ENCODE measurements at regions not wholly inside any gene's neighbourhood (a gene's known extent, or its start where the extent isn't known, plus 50 kb on each side); places are given as distances from the start of the nearest gene placed in this dataset.

DNA sequence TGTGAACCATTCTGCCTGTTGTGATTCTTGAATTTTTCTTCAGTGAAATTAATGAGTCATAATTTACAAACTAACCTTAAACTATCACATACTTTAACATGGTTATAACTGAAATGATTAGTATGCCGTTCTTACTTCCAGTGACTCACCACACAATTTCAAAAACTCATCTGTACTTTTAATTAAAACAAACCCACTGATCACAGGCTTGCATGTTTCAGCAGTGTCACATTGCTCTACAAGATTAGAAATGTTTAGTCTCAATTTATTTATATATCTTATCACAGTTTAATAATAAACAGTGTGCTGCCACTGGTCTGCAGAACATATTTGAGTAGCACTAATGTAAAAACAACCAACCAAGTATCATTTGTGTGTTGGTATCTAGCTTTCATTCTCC, 2227.9 kb upstream of the PCDH20 start:
- no peak for DNase-seq (ENCODE audit: low spot score)
- in situ Hi-C loops (cut with MboI; ENCODE audit: low pct_unique_long_range_greater_than_20kb, low sequenced_read_pairs, unreplicated experiment) = no loop called here
- TF ChIP-seq, protein P1, sequence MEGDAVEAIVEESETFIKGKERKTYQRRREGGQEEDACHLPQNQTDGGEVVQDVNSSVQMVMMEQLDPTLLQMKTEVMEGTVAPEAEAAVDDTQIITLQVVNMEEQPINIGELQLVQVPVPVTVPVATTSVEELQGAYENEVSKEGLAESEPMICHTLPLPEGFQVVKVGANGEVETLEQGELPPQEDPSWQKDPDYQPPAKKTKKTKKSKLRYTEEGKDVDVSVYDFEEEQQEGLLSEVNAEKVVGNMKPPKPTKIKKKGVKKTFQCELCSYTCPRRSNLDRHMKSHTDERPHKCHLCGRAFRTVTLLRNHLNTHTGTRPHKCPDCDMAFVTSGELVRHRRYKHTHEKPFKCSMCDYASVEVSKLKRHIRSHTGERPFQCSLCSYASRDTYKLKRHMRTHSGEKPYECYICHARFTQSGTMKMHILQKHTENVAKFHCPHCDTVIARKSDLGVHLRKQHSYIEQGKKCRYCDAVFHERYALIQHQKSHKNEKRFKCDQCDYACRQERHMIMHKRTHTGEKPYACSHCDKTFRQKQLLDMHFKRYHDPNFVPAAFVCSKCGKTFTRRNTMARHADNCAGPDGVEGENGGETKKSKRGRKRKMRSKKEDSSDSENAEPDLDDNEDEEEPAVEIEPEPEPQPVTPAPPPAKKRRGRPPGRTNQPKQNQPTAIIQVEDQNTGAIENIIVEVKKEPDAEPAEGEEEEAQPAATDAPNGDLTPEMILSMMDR (IDR thresholded peaks at IDR 0.05; ENCODE audit: extremely low read depth, insufficient read depth, missing control alignments) = no peak

DNA sequence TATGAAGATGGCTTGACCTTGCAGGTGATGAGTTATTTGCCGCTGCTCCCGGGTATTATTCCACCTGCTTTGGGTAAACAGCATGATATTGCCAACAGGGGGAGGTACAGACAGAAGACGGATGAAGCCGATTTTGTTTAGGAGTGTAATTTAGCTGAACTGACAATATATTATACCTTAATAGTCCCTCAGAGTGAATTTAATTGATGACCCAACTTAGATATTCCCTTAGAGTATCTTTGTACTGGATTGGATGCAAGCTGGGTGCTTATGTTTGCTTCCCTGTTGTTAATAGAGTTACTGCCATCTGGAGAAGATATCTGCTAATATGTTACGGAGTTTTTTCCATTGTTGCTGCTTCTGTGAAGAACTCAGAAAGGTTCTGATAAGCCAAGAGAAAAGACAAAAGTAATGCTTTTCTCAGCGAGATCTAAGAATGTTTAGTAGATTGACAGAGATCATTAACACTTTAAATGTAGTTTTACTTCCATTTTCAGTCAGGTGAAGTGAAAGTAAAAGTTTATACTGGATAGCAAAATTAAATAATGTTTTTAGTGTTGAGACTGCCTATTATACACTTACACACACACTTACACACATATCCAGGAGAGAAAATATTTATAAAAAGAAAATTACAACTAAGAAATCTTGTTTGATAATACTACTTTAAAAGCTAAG, 2220.8 kb upstream of the PCDH20 start:
- TF ChIP-seq, protein P1 (IDR thresholded peaks at IDR 0.05; ENCODE audit: extremely low read depth, insufficient read depth, missing control alignments) = peak; percentile 43
- in situ Hi-C loops (cut with MboI; ENCODE audit: low pct_unique_long_range_greater_than_20kb, low sequenced_read_pairs, unreplicated experiment) = no loop called here
- peak; percentile 4 for DNase-seq (ENCODE audit: low spot score)

DNA sequence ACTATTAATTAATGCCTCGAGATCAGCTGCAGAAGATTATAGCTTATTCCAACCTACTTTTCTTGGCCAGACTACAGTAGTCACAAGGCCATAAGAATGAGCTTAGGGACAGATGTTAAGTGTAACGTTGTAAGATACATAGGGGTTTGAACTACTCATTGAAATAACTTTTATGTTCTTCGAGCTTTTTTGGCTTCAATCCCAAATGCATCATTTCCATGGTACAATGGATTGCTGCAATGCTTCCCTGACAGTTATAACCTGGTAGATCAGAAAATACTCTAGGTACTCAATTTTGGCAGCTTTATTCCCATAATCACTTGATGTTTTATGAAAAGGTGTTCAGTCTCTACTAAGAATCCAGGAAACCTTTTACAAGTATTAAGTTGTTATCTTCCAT, 2216.7 kb upstream of the PCDH20 start:
- DNase-seq (ENCODE audit: low spot score) = no peak
- TF ChIP-seq, protein P1 (IDR thresholded peaks at IDR 0.05; ENCODE audit: extremely low read depth, insufficient read depth, missing control alignments) = no peak
- in situ Hi-C loops (cut with MboI; ENCODE audit: low pct_unique_long_range_greater_than_20kb, low sequenced_read_pairs, unreplicated experiment) = no loop called here

DNA sequence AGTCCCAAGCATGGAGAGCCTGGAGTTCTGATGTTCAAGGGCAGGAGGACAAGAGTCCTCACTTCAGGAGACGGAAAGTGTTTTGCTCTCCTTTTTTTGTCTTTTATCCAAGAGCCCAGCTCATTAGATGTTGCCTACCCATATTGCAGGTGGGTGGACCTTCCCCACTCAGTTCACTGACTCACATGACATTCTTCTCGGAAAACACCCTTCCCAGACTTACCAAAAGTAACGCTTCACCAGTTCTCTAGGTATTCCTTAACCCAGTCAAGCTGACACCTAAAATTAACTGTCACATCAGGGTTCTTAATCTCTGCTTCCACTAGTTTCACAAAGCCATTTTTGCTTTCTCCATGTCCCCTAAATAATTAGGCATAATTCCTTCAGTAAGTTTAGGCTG, 2215.4 kb upstream of the PCDH20 start:
- in situ Hi-C loops (cut with MboI; ENCODE audit: low pct_unique_long_range_greater_than_20kb, low sequenced_read_pairs, unreplicated experiment) = no loop called here
- TF ChIP-seq, protein P1 (IDR thresholded peaks at IDR 0.05; ENCODE audit: extremely low read depth, insufficient read depth, missing control alignments) = no peak
- DNase-seq (ENCODE audit: low spot score) = no peak

DNA sequence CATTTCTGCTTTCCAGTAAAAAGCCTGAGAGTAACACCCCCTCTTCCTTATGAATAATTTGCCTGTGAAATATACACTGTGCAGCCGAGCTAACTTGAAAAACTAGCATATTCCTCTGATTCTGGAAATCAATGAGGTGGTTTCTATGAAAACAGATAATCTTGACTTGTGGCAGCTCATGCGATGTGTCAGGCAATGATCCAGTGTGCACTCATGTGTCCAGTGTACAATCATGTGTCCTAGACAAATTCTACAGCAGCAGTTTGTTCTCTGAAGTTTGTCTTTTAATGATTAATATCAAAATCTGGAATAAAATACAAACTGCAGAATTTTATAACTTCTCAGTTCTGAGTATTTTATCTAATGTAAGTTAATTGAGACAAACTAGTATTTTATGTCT, 2213.9 kb upstream of the PCDH20 start:
- TF ChIP-seq, protein P1 (IDR thresholded peaks at IDR 0.05; ENCODE audit: extremely low read depth, insufficient read depth, missing control alignments) = no peak
- DNase-seq (ENCODE audit: low spot score) = no peak
- in situ Hi-C loops (cut with MboI; ENCODE audit: low pct_unique_long_range_greater_than_20kb, low sequenced_read_pairs, unreplicated experiment) = no loop called here

DNA sequence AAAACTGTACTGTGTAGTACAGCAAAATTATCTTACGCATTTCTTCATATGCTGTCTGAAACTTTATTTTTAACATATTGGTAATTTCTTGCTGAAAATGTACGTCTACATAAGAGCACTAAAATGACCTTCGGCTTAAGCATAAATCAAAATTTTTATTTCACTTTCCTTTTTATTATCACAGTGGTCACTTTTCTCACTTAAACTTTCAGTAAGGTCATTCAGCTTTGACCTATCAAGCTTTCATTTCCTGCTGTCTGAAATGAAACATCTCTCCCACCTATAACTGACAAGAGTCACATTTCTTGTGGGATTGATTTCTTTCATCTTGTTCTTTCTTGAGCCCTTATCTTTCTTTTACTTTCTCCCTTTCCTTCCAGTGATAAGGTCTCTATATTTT, 2212.7 kb upstream of the PCDH20 start:
- TF ChIP-seq, protein P1 (IDR thresholded peaks at IDR 0.05; ENCODE audit: extremely low read depth, insufficient read depth, missing control alignments) = no peak
- in situ Hi-C loops (cut with MboI; ENCODE audit: low pct_unique_long_range_greater_than_20kb, low sequenced_read_pairs, unreplicated experiment) = no loop called here
- DNase-seq (ENCODE audit: low spot score) = no peak

All from GM13977 (cell line).